CD4-positive, alpha-beta T cell (primary cell): ENCODE measurements at regions not wholly inside any gene's neighbourhood (a gene's known extent, or its start where the extent isn't known, plus 50 kb on each side); places are given as distances from the start of the nearest gene placed in this dataset.

Experiments used
- ATAC-seq: fragments of 200-7000 bp; cut with Tn5 transposase; one replicate; pipeline ENCODE4 v1.10.0; 2022; ENCODE audit warnings: mild to moderate bottlenecking; ENCODE audit not compliant: poor library complexity
- CTCF ChIA-PET: fragments of 350-600 bp; sonication (Branson Sonifier 250); formaldehyde crosslinking; loops from one replicate; lab custom pipeline; 2021; ENCODE audit warnings: antibody characterized with exemption, inconsistent platforms; lab: Charles Lee
- POLR2A ChIA-PET: fragments of 350-600 bp; sonication (Branson Sonifier 250); formaldehyde crosslinking; loops from one replicate; lab custom pipeline; 2021; ENCODE audit warnings: antibody characterized with exemption, inconsistent platforms; lab: Charles Lee
- DNase-seq, 14 experiments: peaks; one replicate each; pipeline ENCODE4 v3.0.0-alpha.2; 2013 to 2020; ENCODE audit warnings: mixed read lengths in 2 of 14
- H3K27ac ChIP-seq, 2 donors: one replicate each; pipeline versions ENCODE4 v1.5.1 to v1.7.0; 2013; ENCODE audit warnings: low read length in 2 of 2, low read depth in 1 of 2, mild to moderate bottlenecking in 1 of 2
- H3K27me3 ChIP-seq, 2 experiments: 1 replicate in 1 of 2; 2 replicates in 1 of 2; pipeline versions ENCODE4 v1.6.1 to v1.7.0; 2013; ENCODE audit warnings: low read length in 2 of 2, control low read depth in 1 of 2, mild to moderate bottlenecking in 1 of 2, moderate library complexity in 1 of 2; ENCODE audit not compliant: insufficient read depth in 2 of 2, control insufficient read depth in 1 of 2
- H3K36me3 ChIP-seq: one replicate; pipeline ENCODE4 v1.6.1; 2013; ENCODE audit warnings: low read length, control low read depth; ENCODE audit not compliant: insufficient read depth
- H3K4me1 ChIP-seq: one replicate; pipeline ENCODE4 v1.6.1; 2013; ENCODE audit warnings: low read length, control low read depth; ENCODE audit not compliant: insufficient read depth
- H3K4me3 ChIP-seq: one replicate; pipeline ENCODE4 v1.5.1; 2013; ENCODE audit warnings: mild to moderate bottlenecking, low read length, moderate library complexity
- H3K9me3 ChIP-seq, 2 experiments: 1 replicate in 1 of 2; 2 replicates in 1 of 2; pipeline versions ENCODE4 v1.6.1 to v1.7.0; 2013; ENCODE audit warnings: low read length in 2 of 2, mild to moderate bottlenecking in 2 of 2, control low read depth in 1 of 2, moderate library complexity in 1 of 2; ENCODE audit not compliant: control insufficient read depth in 1 of 2, insufficient read depth in 1 of 2
- H3K27ac Mint-ChIP-seq: one replicate; pipeline ENCODE4 v1.8.0; 2020; ENCODE audit warnings: mixed read lengths
- H3K27me3 Mint-ChIP-seq: one replicate; pipeline ENCODE4 v1.8.0; 2021; ENCODE audit warnings: mixed read lengths
- H3K36me3 Mint-ChIP-seq: one replicate; pipeline ENCODE4 v1.8.0; 2021; ENCODE audit warnings: low read depth, mixed read lengths
- H3K4me1 Mint-ChIP-seq: one replicate; pipeline ENCODE4 v1.8.0; 2021; ENCODE audit warnings: low read depth, mixed read lengths
- H3K4me3 Mint-ChIP-seq: one replicate; pipeline ENCODE4 v1.8.0; 2020; ENCODE audit warnings: mild to moderate bottlenecking, mixed read lengths
- H3K9me3 Mint-ChIP-seq: one replicate; pipeline ENCODE4 v1.8.0; 2020; ENCODE audit warnings: mixed read lengths
- intact Hi-C, 2 experiments: fragments of 100-400 bp; cut with DNase I in 1 of 2; cut with micrococcal nuclease in 1 of 2; formaldehyde crosslinking; loops; one replicate each; pipeline versions ENCODE4 v1.15.1 to v1.9.0; 2023 to 2025; cut with DNase I, micrococcal nuclease
- TF ChIP-seq, protein P1 (sequence below): fragments of 200-600 bp; IDR thresholded peaks from one replicate; pipeline ENCODE4 v1.8.0; 2022; ENCODE audit warnings: antibody characterized with exemption, mild to moderate bottlenecking

- no peak for ATAC-seq
- Mint-ChIP-seq H3K4me3 (no peak overlapping the region), H3K27ac (no peak overlapping the region), H3K36me3 (no peaks in the 10 kb centered on the region), H3K4me1 (no peaks in the 10 kb centered on the region), H3K9me3 (no peaks in the 10 kb centered on the region), H3K27me3 (peaks cover 15% of the 10 kb centered on the region)
- H3K27ac ChIP-seq: no peak overlapping the region
- TF ChIP-seq, protein P1, sequence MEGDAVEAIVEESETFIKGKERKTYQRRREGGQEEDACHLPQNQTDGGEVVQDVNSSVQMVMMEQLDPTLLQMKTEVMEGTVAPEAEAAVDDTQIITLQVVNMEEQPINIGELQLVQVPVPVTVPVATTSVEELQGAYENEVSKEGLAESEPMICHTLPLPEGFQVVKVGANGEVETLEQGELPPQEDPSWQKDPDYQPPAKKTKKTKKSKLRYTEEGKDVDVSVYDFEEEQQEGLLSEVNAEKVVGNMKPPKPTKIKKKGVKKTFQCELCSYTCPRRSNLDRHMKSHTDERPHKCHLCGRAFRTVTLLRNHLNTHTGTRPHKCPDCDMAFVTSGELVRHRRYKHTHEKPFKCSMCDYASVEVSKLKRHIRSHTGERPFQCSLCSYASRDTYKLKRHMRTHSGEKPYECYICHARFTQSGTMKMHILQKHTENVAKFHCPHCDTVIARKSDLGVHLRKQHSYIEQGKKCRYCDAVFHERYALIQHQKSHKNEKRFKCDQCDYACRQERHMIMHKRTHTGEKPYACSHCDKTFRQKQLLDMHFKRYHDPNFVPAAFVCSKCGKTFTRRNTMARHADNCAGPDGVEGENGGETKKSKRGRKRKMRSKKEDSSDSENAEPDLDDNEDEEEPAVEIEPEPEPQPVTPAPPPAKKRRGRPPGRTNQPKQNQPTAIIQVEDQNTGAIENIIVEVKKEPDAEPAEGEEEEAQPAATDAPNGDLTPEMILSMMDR: no peak
- H3K4me1 ChIP-seq: no peaks in the 10 kb centered on the region
- no peaks in the 10 kb centered on the region for H3K36me3 ChIP-seq
- DNase-seq: no peak
- POLR2A ChIA-PET: no interaction called here
- H3K9me3 ChIP-seq: peaks cover 0 to 9% of the 10 kb centered on the region in 2 experiments
- CTCF ChIA-PET: interaction anchor here (0.6 kb wide), 1 partner anchor 559 kb away, joined by 3 read pairs; no protein-coding TSS in a partner anchor
- H3K27me3 ChIP-seq: no peaks in the 10 kb centered on the region
- no peak overlapping the region for H3K4me3 ChIP-seq
- intact Hi-C loops: no loop called here
These were observed 124.4 kb upstream of the MSX2 start for GRCh38 chr5:174599992-174600391.

- Histone ChIP-seq H3K36me3 (no peaks in the 10 kb centered on the region), H3K27ac (no peak overlapping the region), H3K4me3 (no peak overlapping the region), H3K9me3 (peaks cover 0 to 13% of the 10 kb centered on the region in 2 experiments), H3K4me1 (no peaks in the 10 kb centered on the region), H3K27me3 (no peaks in the 10 kb centered on the region)
- ChIA-PET POLR2A (no interaction called here), CTCF (no interaction called here)
- no peak for DNase-seq
- Mint-ChIP-seq H3K9me3 (no peaks in the 10 kb centered on the region), H3K27me3 (peaks cover 23% of the 10 kb centered on the region), H3K36me3 (no peaks in the 10 kb centered on the region), H3K27ac (no peak overlapping the region), H3K4me3 (no peak overlapping the region), H3K4me1 (no peaks in the 10 kb centered on the region)
- intact Hi-C loops: no loop called here
- no peak for ATAC-seq
- TF ChIP-seq, protein P1: no peak
These were observed 122.4 kb upstream of the MSX2 start for GRCh38 chr5:174601946-174602345.

DNA sequence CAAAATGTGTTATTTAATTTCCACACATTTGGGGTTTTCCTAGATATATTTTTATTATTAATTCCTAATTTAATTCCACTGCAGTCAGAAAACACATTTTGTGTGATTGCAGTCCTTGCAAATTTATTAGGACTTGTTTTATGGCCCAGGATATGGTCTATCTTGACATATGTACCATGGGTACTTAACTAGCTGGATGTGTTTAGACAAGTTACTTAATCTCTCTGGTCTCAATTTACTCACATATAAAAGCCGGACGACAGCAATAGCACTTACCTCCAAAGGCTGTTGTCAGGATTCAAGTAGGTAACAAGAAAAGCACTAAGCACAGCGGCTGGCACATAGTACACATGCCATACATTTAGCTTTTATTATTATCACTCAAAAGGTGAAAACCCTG, 118.2 kb upstream of the MSX2 start:
- Mint-ChIP-seq H3K27ac (no peak overlapping the region), H3K27me3 (peaks cover 25% of the 10 kb centered on the region), H3K4me3 (no peak overlapping the region), H3K36me3 (no peaks in the 10 kb centered on the region), H3K9me3 (no peaks in the 10 kb centered on the region), H3K4me1 (no peaks in the 10 kb centered on the region)
- H3K27me3 ChIP-seq: peaks cover 0 to 4% of the 10 kb centered on the region in 2 experiments
- no peak overlapping the region for H3K27ac ChIP-seq
- intact Hi-C loops: no loop called here
- ChIA-PET CTCF (no interaction called here), POLR2A (no interaction called here)
- no peaks in the 10 kb centered on the region for H3K36me3 ChIP-seq
- DNase-seq (no peak), ATAC-seq (no peak)
- no peaks in the 10 kb centered on the region for H3K4me1 ChIP-seq
- H3K9me3 ChIP-seq: peaks cover 0 to 25% of the 10 kb centered on the region in 2 experiments
- TF ChIP-seq, protein P1: no peak
- no peak overlapping the region for H3K4me3 ChIP-seq
